Astrocyte (in vitro differentiated cells and primary cell): ENCODE measurements at regions not wholly inside any gene's neighbourhood (a gene's known extent, or its start where the extent isn't known, plus 50 kb on each side); places are given as distances from the start of the nearest gene placed in this dataset.
"Not testable (repeated sequence)": the region's sequence is repeated elsewhere in the genome, so short reads cannot be mapped to it uniquely, and the experiment has no call there.

Experiments used
- DNase-seq: peaks from one replicate; pipeline ENCODE4 v3.0.0-alpha.2; 2010; ENCODE audit warnings: low read depth
- FAIRE-seq: peaks from 2 replicates; lab custom pipeline; 2011; peaks lifted over from hg19 to GRCh38; lab: Jason Lieb, UNC
- H2AFZ ChIP-seq: 2 replicates; pipeline ENCODE4 v1.6.0; 2012; ENCODE audit warnings: low read depth, low read length, inconsistent platforms
- H3K27ac ChIP-seq: 2 replicates; pipeline ENCODE4 v1.5.1; 2011; ENCODE audit warnings: low read depth, low read length, inconsistent platforms
- H3K27me3 ChIP-seq: 2 replicates; pipeline ENCODE4 v1.6.0; 2011; ENCODE audit warnings: low read length, inconsistent platforms; ENCODE audit not compliant: insufficient read depth
- H3K36me3 ChIP-seq: 2 replicates; pipeline ENCODE4 v1.5.1; 2011; ENCODE audit warnings: low read length, inconsistent platforms; ENCODE audit not compliant: insufficient read depth
- H3K4me1 ChIP-seq: 2 replicates; pipeline ENCODE4 v1.5.1; 2011; ENCODE audit warnings: low read length, inconsistent platforms; ENCODE audit not compliant: insufficient read depth
- H3K4me2 ChIP-seq: 2 replicates; pipeline ENCODE4 v1.6.0; 2012; ENCODE audit warnings: low read length, inconsistent platforms
- H3K4me3 ChIP-seq: 2 replicates; pipeline ENCODE4 v1.5.1; 2011; ENCODE audit warnings: low read depth, mild to moderate bottlenecking, low read length, inconsistent platforms; ENCODE audit not compliant: insufficient read depth
- H3K79me2 ChIP-seq: 2 replicates; pipeline ENCODE4 v1.6.0; 2012; ENCODE audit warnings: mild to moderate bottlenecking, low read length, inconsistent platforms; ENCODE audit not compliant: insufficient read depth
- H3K9ac ChIP-seq: 2 replicates; pipeline ENCODE4 v1.6.0; 2012; ENCODE audit warnings: mild to moderate bottlenecking, low read length, inconsistent platforms
- H3K9me3 ChIP-seq: 2 replicates; pipeline ENCODE4 v1.5.1; 2012; ENCODE audit warnings: low read depth, mild to moderate bottlenecking, low read length, inconsistent platforms; ENCODE audit not compliant: insufficient read depth
- H4K20me1 ChIP-seq: 2 replicates; pipeline ENCODE4 v1.6.0; 2012; ENCODE audit warnings: low read length, inconsistent platforms; ENCODE audit not compliant: insufficient read depth
- H3K27ac Mint-ChIP-seq: one replicate; pipeline ENCODE4 v1.8.0; 2021; ENCODE audit warnings: mild to moderate bottlenecking, mixed read lengths; ENCODE audit not compliant: unreplicated experiment
- H3K27me3 Mint-ChIP-seq: one replicate; pipeline ENCODE4 v1.8.0; 2021; ENCODE audit warnings: low read depth, mixed read lengths; ENCODE audit not compliant: unreplicated experiment
- H3K36me3 Mint-ChIP-seq: one replicate; pipeline ENCODE4 v1.8.0; 2021; ENCODE audit warnings: low read depth, mixed read lengths; ENCODE audit not compliant: unreplicated experiment
- H3K4me1 Mint-ChIP-seq: one replicate; pipeline ENCODE4 v1.8.0; 2021; ENCODE audit warnings: low read depth, mixed read lengths; ENCODE audit not compliant: unreplicated experiment
- H3K4me3 Mint-ChIP-seq: one replicate; pipeline ENCODE4 v1.8.0; 2021; ENCODE audit warnings: mild to moderate bottlenecking, moderate library complexity, mixed read lengths; ENCODE audit not compliant: unreplicated experiment
- H3K9me3 Mint-ChIP-seq: one replicate; pipeline ENCODE4 v1.8.0; 2021; ENCODE audit warnings: mild to moderate bottlenecking, mixed read lengths; ENCODE audit not compliant: unreplicated experiment
- CTCF ChIP-seq: IDR thresholded peaks from 2 replicates; pipeline ENCODE4 v1.5.1; 2011; ENCODE audit warnings: low read depth, mild to moderate bottlenecking, inconsistent platforms, low read length, moderate library complexity; ENCODE audit not compliant: insufficient read depth
- EZH2 ChIP-seq: IDR thresholded peaks from 2 replicates; pipeline ENCODE4 v1.6.1; 2012; ENCODE audit warnings: mild to moderate bottlenecking, low read length, inconsistent platforms; ENCODE audit not compliant: insufficient read depth

DNA sequence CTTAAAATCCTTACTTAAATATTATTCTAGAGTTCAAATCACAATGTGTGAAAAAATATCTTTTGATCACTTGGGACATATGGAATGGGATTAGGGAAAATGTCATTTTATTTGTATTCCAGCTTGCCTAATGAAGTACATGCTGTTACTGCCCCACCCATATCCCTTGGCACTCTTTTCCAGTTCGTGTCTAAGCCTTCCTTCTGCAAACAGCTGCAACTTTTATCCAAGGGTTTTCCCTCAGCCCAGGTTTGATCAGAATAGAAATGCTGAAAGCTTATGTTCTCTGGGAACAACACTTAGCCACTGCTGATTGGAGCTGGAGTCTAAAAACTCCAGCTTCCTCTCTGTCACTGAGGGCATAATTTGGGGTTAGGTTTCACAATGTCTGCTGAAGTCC, 214.1 kb upstream of the FAM3C start:
- Histone ChIP-seq H3K27ac (no peak overlapping the region), H3K9ac (no peak overlapping the region)

DNA sequence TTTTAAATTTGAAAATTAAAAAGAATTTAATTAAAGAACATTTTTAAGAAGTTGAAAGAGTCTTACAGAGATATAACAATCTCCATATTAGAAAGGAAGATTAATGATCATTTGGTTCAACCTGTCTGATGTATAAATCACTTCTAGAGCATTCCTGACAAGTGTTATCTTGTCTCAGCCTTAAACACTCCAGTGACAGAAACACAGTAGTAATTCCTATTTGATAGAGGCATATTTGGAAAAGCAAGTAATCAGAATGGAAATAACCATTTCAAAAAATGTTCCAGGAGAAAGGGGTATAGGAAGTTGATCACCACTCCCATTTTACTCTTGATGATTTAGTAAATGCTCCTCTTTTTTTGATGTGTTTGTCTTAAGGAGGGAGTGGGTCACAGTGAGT, 213.1 kb upstream of the FAM3C start:
- H3K4me3 ChIP-seq = no peak overlapping the region
- H3K9me3 Mint-ChIP-seq = no peaks in the 10 kb centered on the region
- H3K27ac Mint-ChIP-seq = no peak overlapping the region
- H3K36me3 ChIP-seq = no peaks in the 10 kb centered on the region
- H3K36me3 Mint-ChIP-seq = no peaks in the 10 kb centered on the region
- no peaks in the 10 kb centered on the region for H3K27me3 Mint-ChIP-seq
- no peaks in the 10 kb centered on the region for H4K20me1 ChIP-seq
- H3K79me2 ChIP-seq = no peaks in the 10 kb centered on the region
- no peak overlapping the region for H3K27ac ChIP-seq
- no peaks in the 10 kb centered on the region for H3K4me1 ChIP-seq
- H2AFZ ChIP-seq = no peak overlapping the region
- no peaks in the 10 kb centered on the region for H3K27me3 ChIP-seq
- peaks cover 11% of the 10 kb centered on the region for H3K4me1 Mint-ChIP-seq
- H3K4me3 Mint-ChIP-seq = no peak overlapping the region
- no peak overlapping the region for H3K4me2 ChIP-seq
- FAIRE-seq (no peak), DNase-seq (no peak)
- TF ChIP-seq CTCF (no peak), EZH2 (no peak)
- H3K9me3 ChIP-seq = no peaks in the 10 kb centered on the region
- no peak overlapping the region for H3K9ac ChIP-seq

More for the DNA sequence above, 214.1 kb upstream of the FAM3C start:
- H3K36me3 Mint-ChIP-seq = no peaks in the 10 kb centered on the region
- H3K79me2 ChIP-seq = no peaks in the 10 kb centered on the region
- DNase-seq (no peak), FAIRE-seq (no peak)
- H3K4me3 Mint-ChIP-seq = no peak overlapping the region
- H3K9me3 Mint-ChIP-seq = no peaks in the 10 kb centered on the region
- H3K4me3 ChIP-seq = no peak overlapping the region
- no peaks in the 10 kb centered on the region for H3K27me3 Mint-ChIP-seq
- H3K4me2 ChIP-seq = no peak overlapping the region
- no peak for TF ChIP-seq EZH2
- no peak for TF ChIP-seq CTCF
- H3K27ac Mint-ChIP-seq = no peak overlapping the region
- no peaks in the 10 kb centered on the region for H3K36me3 ChIP-seq
- no peaks in the 10 kb centered on the region for H3K27me3 ChIP-seq
- H4K20me1 ChIP-seq = no peaks in the 10 kb centered on the region
- H3K4me1 ChIP-seq = no peaks in the 10 kb centered on the region
- no peak overlapping the region for H2AFZ ChIP-seq
- peaks cover 2% of the 10 kb centered on the region for H3K4me1 Mint-ChIP-seq
- H3K9me3 ChIP-seq = no peaks in the 10 kb centered on the region

GRCh38 chr7:121608785-121609184, 212.7 kb upstream of the FAM3C start:
- Histone ChIP-seq H3K27me3 (no peaks in the 10 kb centered on the region), H3K27ac (no peak overlapping the region), H3K4me2 (no peak overlapping the region), H3K36me3 (no peaks in the 10 kb centered on the region), H3K4me3 (no peak overlapping the region), H4K20me1 (no peaks in the 10 kb centered on the region), H3K4me1 (no peaks in the 10 kb centered on the region), H3K79me2 (no peaks in the 10 kb centered on the region), H3K9me3 (no peaks in the 10 kb centered on the region), H3K9ac (no peak overlapping the region), H2AFZ (no peak overlapping the region)
- Mint-ChIP-seq H3K4me1 (peaks cover 11% of the 10 kb centered on the region), H3K4me3 (no peak overlapping the region), H3K27me3 (no peaks in the 10 kb centered on the region), H3K36me3 (no peaks in the 10 kb centered on the region), H3K27ac (no peak overlapping the region), H3K9me3 (no peaks in the 10 kb centered on the region)
- FAIRE-seq (no peak), DNase-seq (no peak)
- TF ChIP-seq EZH2 (no peak), CTCF (no peak)

GRCh38 chr7:121608183-121608582, 212.1 kb upstream of the FAM3C start:
- H3K27me3 ChIP-seq, H4K20me1 ChIP-seq, H3K9me3 Mint-ChIP-seq, FAIRE-seq, H3K36me3 Mint-ChIP-seq, H2AFZ ChIP-seq, DNase-seq, H3K36me3 ChIP-seq, H3K4me1 ChIP-seq, H3K79me2 ChIP-seq, H3K27ac ChIP-seq, H3K4me3 Mint-ChIP-seq, H3K27ac Mint-ChIP-seq, H3K9ac ChIP-seq, H3K9me3 ChIP-seq, H3K4me2 ChIP-seq, H3K4me3 ChIP-seq, H3K27me3 Mint-ChIP-seq: not testable (repeated sequence)
- H3K4me1 Mint-ChIP-seq = peaks cover 11% of the 10 kb centered on the region
